Right lobe of liver (tissue), 6 donors: ENCODE measurements at regions not wholly inside any gene's neighbourhood (a gene's known extent, or its start where the extent isn't known, plus 50 kb on each side); places are given as distances from the start of the nearest gene placed in this dataset.

Experiments
- ATAC-seq, 4 donors: fragments of 200-7000 bp; cut with Tn5 transposase; one replicate each; pipeline ENCODE4 v1.9.1; 2020; ENCODE audit warnings: mild to moderate bottlenecking in 4 of 4, moderate library complexity in 4 of 4
- DNase-seq, 3 donors: peaks; one replicate each; pipeline ENCODE4 v3.0.0-alpha.2; 2020
- H3K27ac ChIP-seq, 3 donors: fragments of 200-600 bp; one replicate each; pipeline ENCODE4 v1.8.0; 2022
- H3K27me3 ChIP-seq, 2 donors: fragments of 200-600 bp; one replicate each; pipeline ENCODE4 v1.8.0; 2022
- H3K36me3 ChIP-seq, 4 donors: fragments of 200-600 bp; sonication (generic) in 1 of 4; one replicate each; pipeline versions ENCODE4 v1.5.1 to v1.8.0; 2017 to 2022; ENCODE audit warnings: control low read depth in 1 of 4
- H3K4me1 ChIP-seq, 4 donors: fragments of 200-600 bp; sonication (generic) in 1 of 4; one replicate each; pipeline versions ENCODE4 v1.5.1 to v1.8.0; 2017 to 2022; ENCODE audit warnings: control low read depth in 1 of 4
- H3K4me3 ChIP-seq, 3 donors: fragments of 200-600 bp; one replicate each; pipeline ENCODE4 v1.8.0; 2022
- H3K9me3 ChIP-seq, 4 donors: fragments of 200-600 bp; sonication (generic) in 1 of 4; one replicate each; pipeline versions ENCODE4 v1.5.1 to v1.8.0; 2017 to 2022; ENCODE audit warnings: control low read depth in 1 of 4
- CTCF ChIP-seq, 4 donors: fragments of 200-600 bp in 3 of 4; fragments of 450-650 bp in 1 of 4; IDR thresholded peaks; one replicate each; pipeline versions ENCODE4 v1.5.1 to v1.8.0; 2016 to 2022; ENCODE audit warnings: antibody characterized with exemption in 4 of 4, mild to moderate bottlenecking in 2 of 4
- POLR2A ChIP-seq: fragments of 450-650 bp; IDR thresholded peaks from one replicate; pipeline ENCODE4 v1.6.1; 2017; ENCODE audit warnings: antibody characterized with exemption, mild to moderate bottlenecking
- WGBS: methylation state at CpG from one replicate; pipeline ENCODE4 v1.1.6; 2018; ENCODE audit warnings: low coverage, low lambda C conversion rate; ENCODE audit not compliant: insufficient coverage; ENCODE audit errors: missing lambda C conversion rate; 5-methylcytosine and 5-hydroxymethylcytosine counted together
- intact Hi-C, 2 donors: fragments of 100-400 bp; cut with DNase I; formaldehyde crosslinking; loops; one replicate each; pipeline versions ENCODE4 v1.11.2 to v1.14.1; 2022
- donor health status: DM: no; HTN: yes; CAD: no.
- donor health status: DM: no; HTN: no; CAD: no.
- donor health status: DM: no; HTN: no; CAD: no.
- donor health status: DM: no; HTN: yes; CAD: no.
- donor health status: DM: no; HTN: yes; CAD: no.

GRCh38 chr9:107087222-107087621, 195.9 kb upstream of the RAD23B start:
- no peaks in the 10 kb centered on the region for H3K4me1 ChIP-seq
- TF ChIP-seq POLR2A (no peak), CTCF (IDR thresholded peaks at IDR 0.05) (no peak)
- H3K27ac ChIP-seq, result no peak overlapping the region
- H3K9me3 ChIP-seq, result no peaks in the 10 kb centered on the region
- no peak for DNase-seq
- H3K4me3 ChIP-seq, result no peak overlapping the region
- ATAC-seq, result no peak
- intact Hi-C loops, result no loop called here
- 83% methylated on average over 3 of the region's 3 CpGs for WGBS
- no peaks in the 10 kb centered on the region for H3K36me3 ChIP-seq
- no peaks in the 10 kb centered on the region for H3K27me3 ChIP-seq

GRCh38 chr9:107090218-107090617, 192.9 kb upstream of the RAD23B start:
- Histone ChIP-seq H3K36me3 (no peaks in the 10 kb centered on the region), H3K4me1 (no peaks in the 10 kb centered on the region), H3K4me3 (no peak overlapping the region), H3K9me3 (no peaks in the 10 kb centered on the region), H3K27ac (no peak overlapping the region), H3K27me3 (no peaks in the 10 kb centered on the region)
- 71% methylated on average over 1 of the region's 1 CpG for WGBS
- intact Hi-C loops, result no loop called here
- TF ChIP-seq POLR2A (no peak), CTCF (IDR thresholded peaks at IDR 0.05) (no peak)
- ATAC-seq (no peak), DNase-seq (no peak)

GRCh38 chr9:107093365-107094060, 189.6 kb upstream of the RAD23B start:
- DNase-seq (no peak), ATAC-seq (no peak)
- H3K36me3 ChIP-seq, result no peaks in the 10 kb centered on the region
- no peaks in the 10 kb centered on the region for H3K27me3 ChIP-seq
- no peaks in the 10 kb centered on the region for H3K4me1 ChIP-seq
- no peaks in the 10 kb centered on the region for H3K9me3 ChIP-seq
- no peak overlapping the region for H3K4me3 ChIP-seq
- no peak overlapping the region for H3K27ac ChIP-seq
- TF ChIP-seq POLR2A (no peak), CTCF (IDR thresholded peaks at IDR 0.05) (no peak)
- intact Hi-C loops, result no loop called here
- WGBS, result 93% methylated on average over 3 of the region's 3 CpGs

- no peak for TF ChIP-seq POLR2A
- no peak for TF ChIP-seq CTCF (IDR thresholded peaks at IDR 0.05)
- Histone ChIP-seq H3K4me3 (no peak overlapping the region), H3K4me1 (no peaks in the 10 kb centered on the region), H3K27me3 (no peaks in the 10 kb centered on the region), H3K27ac (no peak overlapping the region), H3K9me3 (no peaks in the 10 kb centered on the region), H3K36me3 (no peaks in the 10 kb centered on the region)
- intact Hi-C loops, result no loop called here
- ATAC-seq, result no peak
- DNase-seq, result no peak
- 76% methylated on average over 3 of the region's 3 CpGs for WGBS
Measured at GRCh38 chr9:107094370-107094769, 188.7 kb upstream of the RAD23B start.

- Histone ChIP-seq H3K9me3 (no peaks in the 10 kb centered on the region), H3K27ac (no peak overlapping the region), H3K36me3 (no peaks in the 10 kb centered on the region), H3K27me3 (no peaks in the 10 kb centered on the region), H3K4me1 (no peaks in the 10 kb centered on the region), H3K4me3 (no peak overlapping the region)
- TF ChIP-seq POLR2A (no peak), CTCF (IDR thresholded peaks at IDR 0.05) (no peak)
- no peak for DNase-seq
- intact Hi-C loops, result no loop called here
- ATAC-seq, result no peak
- WGBS, result 41% methylated on average over 4 of the region's 7 CpGs
Measured at GRCh38 chr9:107100591-107100990, 182.5 kb upstream of the RAD23B start.
